SK-N-SH (cell line): ENCODE measurements at regions not wholly inside any gene's neighbourhood (a gene's known extent, or its start where the extent isn't known, plus 50 kb on each side); places are given as distances from the start of the nearest gene placed in this dataset.

Experiments used
- CTCF ChIA-PET: fragments of 300-600, 350-600 bp; formaldehyde crosslinking; extraction: SDS; loops from one replicate; lab custom pipeline; 2021; lab: Yijun Ruan, JAX
- POLR2A ChIA-PET: fragments of 350-600 bp; sonication (Branson Sonifier 250); formaldehyde crosslinking; extraction: SDS; loops from one replicate; lab custom pipeline; 2020; ENCODE audit warnings: antibody characterized with exemption, inconsistent platforms; lab: Yijun Ruan, JAX
- DNase-seq: peaks from one replicate; pipeline ENCODE4 v3.0.0; 2012
- H2AFZ ChIP-seq: fragments of 200-600 bp; sonication (generic); 2 replicates; pipeline ENCODE4 v1.8.1; 2016; ENCODE audit warnings: antibody characterized with exemption, mild to moderate bottlenecking, low read depth
- H3F3A ChIP-seq: fragments of 200-600 bp; sonication (generic); replicated peaks from 2 replicates; pipeline ENCODE3; 2016; ENCODE audit warnings: antibody characterized with exemption, mild to moderate bottlenecking; ENCODE audit not compliant: insufficient read depth
- H3K27ac ChIP-seq, 2 experiments: fragments of 200-500 bp in 1 of 2; fragments of 200-600 bp in 1 of 2; sonication (Bioruptor generic) in 1 of 2; sonication (generic), shearing (Covaris generic) in 1 of 2; 2 replicates each; pipeline versions ENCODE4 v1.5.1 to v1.6.1; 2014 to 2016; ENCODE audit warnings: low read depth in 2 of 2, inconsistent platforms in 1 of 2, low read length in 1 of 2, mild to moderate bottlenecking in 1 of 2, mixed read lengths in 1 of 2
- H3K27me3 ChIP-seq: fragments of 200-600 bp; sonication (generic), shearing (Covaris generic); 2 replicates; pipeline ENCODE4 v1.6.1; 2016; ENCODE audit warnings: mixed run types; ENCODE audit not compliant: insufficient read depth
- H3K36me3 ChIP-seq, 2 experiments: fragments of 200-500 bp in 1 of 2; fragments of 200-600 bp in 1 of 2; sonication (Bioruptor generic) in 1 of 2; sonication (generic) in 1 of 2; replicated peaks in 1 of 2; 2 replicates each; pipeline versions ENCODE3 to v1.5.1; 2014 to 2016; ENCODE audit warnings: low read length in 1 of 2, mild to moderate bottlenecking in 1 of 2; ENCODE audit not compliant: insufficient read depth in 2 of 2, control insufficient read depth in 1 of 2
- H3K4me1 ChIP-seq, 2 experiments: fragments of 200-500 bp in 1 of 2; fragments of 200-600 bp in 1 of 2; sonication (Bioruptor generic) in 1 of 2; sonication (generic), shearing (Covaris generic) in 1 of 2; 2 replicates each; pipeline versions ENCODE4 v1.5.1 to v1.6.1; 2014 to 2016; ENCODE audit warnings: low read depth in 1 of 2, low read length in 1 of 2, mixed run types in 1 of 2; ENCODE audit not compliant: insufficient read depth in 2 of 2, control insufficient read depth in 1 of 2
- H3K4me2 ChIP-seq: fragments of 200-600 bp; sonication (generic), shearing (Covaris generic); 2 replicates; pipeline ENCODE4 v1.6.1; 2017; ENCODE audit warnings: mixed run types
- H3K4me3 ChIP-seq, 2 experiments: fragments of 200-500 bp in 1 of 2; fragments of 200-600 bp in 1 of 2; sonication (Bioruptor generic) in 1 of 2; sonication (generic), shearing (Covaris generic) in 1 of 2; 2 replicates each; pipeline versions ENCODE4 v1.5.1 to v1.8.1; 2014 to 2016; ENCODE audit warnings: low read depth in 2 of 2, inconsistent platforms in 1 of 2, low read length in 1 of 2, mild to moderate bottlenecking in 1 of 2, mixed read lengths in 1 of 2, moderate library complexity in 1 of 2
- H3K79me2 ChIP-seq: fragments of 200-600 bp; sonication (generic); 2 replicates; pipeline ENCODE4 v1.8.1; 2017; ENCODE audit warnings: mild to moderate bottlenecking; ENCODE audit not compliant: insufficient read depth
- H3K9ac ChIP-seq: fragments of 200-600 bp; sonication (generic); 2 replicates; pipeline ENCODE4 v1.6.1; 2017; ENCODE audit warnings: mixed run types
- H3K9me2 ChIP-seq: fragments of 200-600 bp; sonication (generic); 2 replicates; pipeline ENCODE4 v1.6.1; 2017; ENCODE audit warnings: mixed run types
- H3K9me3 ChIP-seq: fragments of 200-600 bp; sonication (generic); 2 replicates; pipeline ENCODE4 v1.6.1; 2017; ENCODE audit warnings: mixed run types, mild to moderate bottlenecking, moderate library complexity
- H4K20me1 ChIP-seq: fragments of 200-600 bp; sonication (generic); 2 replicates; pipeline ENCODE4 v1.6.1; 2017; ENCODE audit warnings: mild to moderate bottlenecking, mixed run types; ENCODE audit not compliant: insufficient read depth
- EZH2phosphoT487 ChIP-seq: fragments of 200-600 bp; sonication (generic); IDR thresholded peaks from 2 replicates; pipeline ENCODE4 v1.6.1; 2017; ENCODE audit warnings: low read depth, mixed run types, mild to moderate bottlenecking, antibody characterized with exemption, moderate library complexity, borderline replicate concordance
- FOXM1 ChIP-seq: IDR thresholded peaks from 2 replicates; pipeline ENCODE4 v1.4.0; 2012; ENCODE audit warnings: low read depth, mild to moderate bottlenecking
- GATA2 ChIP-seq: sonication (generic); formaldehyde crosslinking; IDR thresholded peaks from 2 replicates; pipeline ENCODE4 v1.5.0; 2020; ENCODE audit warnings: mild to moderate bottlenecking, missing genetic modification reagents
- JUND ChIP-seq: IDR thresholded peaks from 2 replicates; pipeline ENCODE4 v1.4.0; 2012
- MEF2A ChIP-seq: IDR thresholded peaks from 2 replicates; pipeline ENCODE4 v1.4.0; 2012; ENCODE audit warnings: low read depth, borderline replicate concordance
- MXI1 ChIP-seq: IDR thresholded peaks from 2 replicates; pipeline ENCODE4 v1.6.1; 2012; ENCODE audit warnings: mild to moderate bottlenecking, low read depth, low read length, improper control_type of control experiment
- NRF1 ChIP-seq: IDR thresholded peaks from 2 replicates; pipeline ENCODE4 v1.6.1; 2012; ENCODE audit warnings: low read depth, mild to moderate bottlenecking, low read length
- RCOR1 ChIP-seq: fragments of 150-350 bp; IDR thresholded peaks from 2 replicates; pipeline ENCODE4 v1.6.1; 2017; ENCODE audit warnings: antibody characterized with exemption, low read length
- SIN3A ChIP-seq: IDR thresholded peaks from 2 replicates; pipeline ENCODE4 v1.6.1; 2012; ENCODE audit warnings: low read depth, mild to moderate bottlenecking, low read length, moderate library complexity, borderline replicate concordance
- TAF1 ChIP-seq: IDR thresholded peaks from 2 replicates; pipeline ENCODE4 v1.6.1; 2012; ENCODE audit warnings: low read depth, mild to moderate bottlenecking, low read length, moderate library complexity, borderline replicate concordance
- TCF12 ChIP-seq: IDR thresholded peaks from 2 replicates; pipeline ENCODE4 v1.4.0; 2012
- YY1 ChIP-seq: IDR thresholded peaks from 2 replicates; pipeline ENCODE4 v1.4.0; 2012; ENCODE audit warnings: low read depth, mild to moderate bottlenecking
- TF ChIP-seq, protein P1 (sequence below): fragments of 150-350 bp; IDR thresholded peaks from 2 replicates; pipeline ENCODE4 v1.6.1; 2017; ENCODE audit warnings: antibody characterized with exemption, low read length, low read depth, borderline replicate concordance
- TF ChIP-seq, protein P2 (sequence below): IDR thresholded peaks from 2 replicates; pipeline ENCODE4; 2012
- TF ChIP-seq, protein P3 (sequence below): IDR thresholded peaks from 2 replicates; pipeline ENCODE4 v1.4.0; 2012; ENCODE audit warnings: low read depth, borderline replicate concordance
- TF ChIP-seq, protein P4 (sequence below): IDR thresholded peaks from 2 replicates; pipeline ENCODE4 v1.6.1; 2012; ENCODE audit warnings: mild to moderate bottlenecking, low read depth, low read length, moderate library complexity
- TF ChIP-seq, protein P5 (sequence below): fragments of 200-600 bp; sonication (generic); IDR thresholded peaks from 2 replicates; pipeline ENCODE4 v1.6.1; 2017; ENCODE audit warnings: antibody characterized with exemption, mild to moderate bottlenecking, moderate library complexity

DNA sequence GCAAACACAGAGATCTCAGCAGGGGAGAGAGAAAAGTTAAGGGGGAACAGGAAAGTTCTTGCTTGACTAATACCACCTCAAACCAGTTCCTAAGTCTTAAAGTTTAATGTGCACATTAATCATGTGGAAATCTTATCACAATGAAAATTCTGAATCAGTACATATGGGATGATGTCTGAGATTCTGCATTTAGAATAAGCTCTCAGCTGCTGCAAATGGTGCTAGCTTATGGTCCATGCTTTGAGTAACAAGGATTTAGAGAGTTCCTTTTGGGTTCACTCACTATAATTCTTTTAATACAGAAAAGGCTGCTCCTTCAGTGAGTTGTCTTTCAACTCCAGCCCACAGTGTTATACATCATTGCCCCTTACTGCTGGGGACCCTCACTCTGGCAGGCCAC, 99.5 kb upstream of the THRB start:
- CTCF ChIA-PET = interaction anchor here (1.1 kb wide), 1 partner anchor 408 kb away, joined by 3 read pairs; no protein-coding TSS in a partner anchor

More for the DNA sequence above, 99.5 kb upstream of the THRB start:
- no peak overlapping the region for H3K27ac ChIP-seq
- H4K20me1 ChIP-seq = no peaks in the 10 kb centered on the region
- no peak overlapping the region for H3K4me2 ChIP-seq
- no peaks in the 10 kb centered on the region for H3K79me2 ChIP-seq
- H2AFZ ChIP-seq = no peak overlapping the region
- H3K9me3 ChIP-seq = no peaks in the 10 kb centered on the region
- H3K9ac ChIP-seq = no peak overlapping the region
- H3K4me3 ChIP-seq = no peak overlapping the region
- no peaks in the 10 kb centered on the region for H3K36me3 ChIP-seq
- no peaks in the 10 kb centered on the region for H3K4me1 ChIP-seq
- H3K27me3 ChIP-seq = no peaks in the 10 kb centered on the region
- no peak for DNase-seq
- TF ChIP-seq NRF1 = no peak
- no peak for TF ChIP-seq RCOR1
- TF ChIP-seq TCF12 = no peak
- no peak for TF ChIP-seq TAF1
- TF ChIP-seq MXI1 = no peak
- no peak for TF ChIP-seq SIN3A
- TF ChIP-seq, protein P1, sequence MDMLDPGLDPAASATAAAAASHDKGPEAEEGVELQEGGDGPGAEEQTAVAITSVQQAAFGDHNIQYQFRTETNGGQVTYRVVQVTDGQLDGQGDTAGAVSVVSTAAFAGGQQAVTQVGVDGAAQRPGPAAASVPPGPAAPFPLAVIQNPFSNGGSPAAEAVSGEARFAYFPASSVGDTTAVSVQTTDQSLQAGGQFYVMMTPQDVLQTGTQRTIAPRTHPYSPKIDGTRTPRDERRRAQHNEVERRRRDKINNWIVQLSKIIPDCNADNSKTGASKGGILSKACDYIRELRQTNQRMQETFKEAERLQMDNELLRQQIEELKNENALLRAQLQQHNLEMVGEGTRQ = no peak
- no peak for TF ChIP-seq MEF2A
- TF ChIP-seq JUND = no peak
- no peak for TF ChIP-seq YY1
- TF ChIP-seq, protein P2, sequence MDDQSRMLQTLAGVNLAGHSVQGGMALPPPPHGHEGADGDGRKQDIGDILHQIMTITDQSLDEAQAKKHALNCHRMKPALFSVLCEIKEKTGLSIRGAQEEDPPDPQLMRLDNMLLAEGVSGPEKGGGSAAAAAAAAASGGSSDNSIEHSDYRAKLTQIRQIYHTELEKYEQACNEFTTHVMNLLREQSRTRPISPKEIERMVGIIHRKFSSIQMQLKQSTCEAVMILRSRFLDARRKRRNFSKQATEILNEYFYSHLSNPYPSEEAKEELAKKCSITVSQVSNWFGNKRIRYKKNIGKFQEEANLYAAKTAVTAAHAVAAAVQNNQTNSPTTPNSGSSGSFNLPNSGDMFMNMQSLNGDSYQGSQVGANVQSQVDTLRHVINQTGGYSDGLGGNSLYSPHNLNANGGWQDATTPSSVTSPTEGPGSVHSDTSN = no peak
- TF ChIP-seq FOXM1 = no peak
- no peak for TF ChIP-seq GATA2 (CRISPR knock-in tag)
- TF ChIP-seq, protein P3, sequence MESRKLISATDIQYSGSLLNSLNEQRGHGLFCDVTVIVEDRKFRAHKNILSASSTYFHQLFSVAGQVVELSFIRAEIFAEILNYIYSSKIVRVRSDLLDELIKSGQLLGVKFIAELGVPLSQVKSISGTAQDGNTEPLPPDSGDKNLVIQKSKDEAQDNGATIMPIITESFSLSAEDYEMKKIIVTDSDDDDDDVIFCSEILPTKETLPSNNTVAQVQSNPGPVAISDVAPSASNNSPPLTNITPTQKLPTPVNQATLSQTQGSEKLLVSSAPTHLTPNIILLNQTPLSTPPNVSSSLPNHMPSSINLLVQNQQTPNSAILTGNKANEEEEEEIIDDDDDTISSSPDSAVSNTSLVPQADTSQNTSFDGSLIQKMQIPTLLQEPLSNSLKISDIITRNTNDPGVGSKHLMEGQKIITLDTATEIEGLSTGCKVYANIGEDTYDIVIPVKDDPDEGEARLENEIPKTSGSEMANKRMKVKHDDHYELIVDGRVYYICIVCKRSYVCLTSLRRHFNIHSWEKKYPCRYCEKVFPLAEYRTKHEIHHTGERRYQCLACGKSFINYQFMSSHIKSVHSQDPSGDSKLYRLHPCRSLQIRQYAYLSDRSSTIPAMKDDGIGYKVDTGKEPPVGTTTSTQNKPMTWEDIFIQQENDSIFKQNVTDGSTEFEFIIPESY = no peak
- TF ChIP-seq, protein P4, sequence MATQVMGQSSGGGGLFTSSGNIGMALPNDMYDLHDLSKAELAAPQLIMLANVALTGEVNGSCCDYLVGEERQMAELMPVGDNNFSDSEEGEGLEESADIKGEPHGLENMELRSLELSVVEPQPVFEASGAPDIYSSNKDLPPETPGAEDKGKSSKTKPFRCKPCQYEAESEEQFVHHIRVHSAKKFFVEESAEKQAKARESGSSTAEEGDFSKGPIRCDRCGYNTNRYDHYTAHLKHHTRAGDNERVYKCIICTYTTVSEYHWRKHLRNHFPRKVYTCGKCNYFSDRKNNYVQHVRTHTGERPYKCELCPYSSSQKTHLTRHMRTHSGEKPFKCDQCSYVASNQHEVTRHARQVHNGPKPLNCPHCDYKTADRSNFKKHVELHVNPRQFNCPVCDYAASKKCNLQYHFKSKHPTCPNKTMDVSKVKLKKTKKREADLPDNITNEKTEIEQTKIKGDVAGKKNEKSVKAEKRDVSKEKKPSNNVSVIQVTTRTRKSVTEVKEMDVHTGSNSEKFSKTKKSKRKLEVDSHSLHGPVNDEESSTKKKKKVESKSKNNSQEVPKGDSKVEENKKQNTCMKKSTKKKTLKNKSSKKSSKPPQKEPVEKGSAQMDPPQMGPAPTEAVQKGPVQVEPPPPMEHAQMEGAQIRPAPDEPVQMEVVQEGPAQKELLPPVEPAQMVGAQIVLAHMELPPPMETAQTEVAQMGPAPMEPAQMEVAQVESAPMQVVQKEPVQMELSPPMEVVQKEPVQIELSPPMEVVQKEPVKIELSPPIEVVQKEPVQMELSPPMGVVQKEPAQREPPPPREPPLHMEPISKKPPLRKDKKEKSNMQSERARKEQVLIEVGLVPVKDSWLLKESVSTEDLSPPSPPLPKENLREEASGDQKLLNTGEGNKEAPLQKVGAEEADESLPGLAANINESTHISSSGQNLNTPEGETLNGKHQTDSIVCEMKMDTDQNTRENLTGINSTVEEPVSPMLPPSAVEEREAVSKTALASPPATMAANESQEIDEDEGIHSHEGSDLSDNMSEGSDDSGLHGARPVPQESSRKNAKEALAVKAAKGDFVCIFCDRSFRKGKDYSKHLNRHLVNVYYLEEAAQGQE = no peak
- TF ChIP-seq EZH2phosphoT487 = no peak
- TF ChIP-seq, protein P5, sequence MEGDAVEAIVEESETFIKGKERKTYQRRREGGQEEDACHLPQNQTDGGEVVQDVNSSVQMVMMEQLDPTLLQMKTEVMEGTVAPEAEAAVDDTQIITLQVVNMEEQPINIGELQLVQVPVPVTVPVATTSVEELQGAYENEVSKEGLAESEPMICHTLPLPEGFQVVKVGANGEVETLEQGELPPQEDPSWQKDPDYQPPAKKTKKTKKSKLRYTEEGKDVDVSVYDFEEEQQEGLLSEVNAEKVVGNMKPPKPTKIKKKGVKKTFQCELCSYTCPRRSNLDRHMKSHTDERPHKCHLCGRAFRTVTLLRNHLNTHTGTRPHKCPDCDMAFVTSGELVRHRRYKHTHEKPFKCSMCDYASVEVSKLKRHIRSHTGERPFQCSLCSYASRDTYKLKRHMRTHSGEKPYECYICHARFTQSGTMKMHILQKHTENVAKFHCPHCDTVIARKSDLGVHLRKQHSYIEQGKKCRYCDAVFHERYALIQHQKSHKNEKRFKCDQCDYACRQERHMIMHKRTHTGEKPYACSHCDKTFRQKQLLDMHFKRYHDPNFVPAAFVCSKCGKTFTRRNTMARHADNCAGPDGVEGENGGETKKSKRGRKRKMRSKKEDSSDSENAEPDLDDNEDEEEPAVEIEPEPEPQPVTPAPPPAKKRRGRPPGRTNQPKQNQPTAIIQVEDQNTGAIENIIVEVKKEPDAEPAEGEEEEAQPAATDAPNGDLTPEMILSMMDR = no peak
- H3K9me2 ChIP-seq = no peaks in the 10 kb centered on the region
- POLR2A ChIA-PET = no interaction called here
- H3F3A ChIP-seq = no peaks in the 10 kb centered on the region
